Tibial nerve (tissue), 4 donors: ENCODE measurements at regions not wholly inside any gene's neighbourhood (a gene's known extent, or its start where the extent isn't known, plus 50 kb on each side); places are given as distances from the start of the nearest gene placed in this dataset.
"Not testable (repeated sequence)": the region's sequence is repeated elsewhere in the genome, so short reads cannot be mapped to it uniquely, and the experiment has no call there.

ENCODE experiments used
- DNase-seq, 2 donors: peaks; one replicate each; pipeline ENCODE4 v3.0.0-alpha.2; 2019; ENCODE audit warnings: low spot score in 2 of 2
- H3K27ac ChIP-seq, 4 donors: fragments of 200-600 bp; sonication (generic) in 3 of 4; one replicate each; pipeline ENCODE4 v1.5.1; 2017 to 2019; ENCODE audit warnings: mild to moderate bottlenecking in 1 of 4
- H3K27me3 ChIP-seq, 2 donors: fragments of 200-600 bp; sonication (generic) in 1 of 2; one replicate each; pipeline versions ENCODE4 v1.5.1 to v1.6.0; 2017 to 2019
- H3K36me3 ChIP-seq, 3 donors: fragments of 200-600 bp; sonication (generic); one replicate each; pipeline ENCODE4 v1.5.1; 2018 to 2019
- H3K4me1 ChIP-seq, 4 donors: fragments of 200-600 bp; sonication (generic) in 3 of 4; one replicate each; pipeline ENCODE4 v1.5.1; 2017 to 2019
- H3K4me3 ChIP-seq, 4 donors: fragments of 200-600 bp; sonication (generic) in 3 of 4; one replicate each; pipeline ENCODE4 v1.5.1; 2017 to 2019; ENCODE audit warnings: mild to moderate bottlenecking in 1 of 4, moderate library complexity in 1 of 4
- H3K9me3 ChIP-seq, 4 donors: fragments of 200-600 bp; sonication (generic) in 3 of 4; one replicate each; pipeline ENCODE4 v1.5.1; 2017 to 2019
- CTCF ChIP-seq, 5 experiments: fragments of 200-600 bp in 3 of 5; fragments of 450-650 bp in 2 of 5; sonication (generic) in 3 of 5; IDR thresholded peaks; one replicate each; pipeline ENCODE4 v1.5.1; 2016 to 2019; ENCODE audit warnings: antibody characterized with exemption in 5 of 5, mild to moderate bottlenecking in 3 of 5, moderate library complexity in 2 of 5
- EP300 ChIP-seq, 2 donors: sonication (generic); formaldehyde crosslinking; IDR thresholded peaks; one replicate each; pipeline ENCODE4 v1.6.1; 2017; ENCODE audit warnings: antibody characterized with exemption in 2 of 2, mild to moderate bottlenecking in 1 of 2
- POLR2A ChIP-seq, 2 donors: fragments of 450-650 bp; IDR thresholded peaks; one replicate each; pipeline ENCODE4 v1.6.1; 2017; ENCODE audit warnings: antibody characterized with exemption in 2 of 2, mild to moderate bottlenecking in 2 of 2, moderate library complexity in 2 of 2
- WGBS, 2 donors: methylation state at CpG; one replicate each; pipeline ENCODE4 v1.1.5; 2018; 5-methylcytosine and 5-hydroxymethylcytosine counted together

DNA sequence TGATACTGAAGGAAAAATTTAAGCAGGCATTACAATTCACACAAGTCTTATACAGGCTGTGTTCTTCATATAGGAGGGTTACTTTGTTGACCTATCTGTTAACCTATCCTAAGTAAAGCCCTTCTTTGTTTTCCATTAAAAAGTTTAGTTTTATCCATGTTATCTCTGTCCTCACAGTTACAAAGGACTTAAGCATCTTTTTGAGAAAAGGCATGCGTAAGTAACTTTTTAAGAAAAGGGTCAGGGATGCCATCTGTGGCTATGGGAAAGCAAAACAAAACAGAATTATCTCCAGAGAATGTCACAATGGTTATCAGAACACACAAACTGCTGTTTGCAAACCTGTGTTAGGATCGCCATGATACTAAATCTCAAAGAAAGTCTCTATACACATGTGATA, 295.8 kb upstream of the MTPN start:
- Histone ChIP-seq H3K27ac (no peak overlapping the region), H3K4me3 (no peak overlapping the region), H3K9me3 (peaks cover 0 to 3% (median 0%) of the 10 kb centered on the region in 4 donors), H3K27me3 (no peaks in the 10 kb centered on the region), H3K4me1 (no peaks in the 10 kb centered on the region), H3K36me3 (no peaks in the 10 kb centered on the region)
- 80% methylated on average over 2 of the region's 2 CpGs for WGBS, 2 donors
- DNase-seq = no peak
- TF ChIP-seq POLR2A (IDR thresholded peaks at IDR 0.05) = no peak
- TF ChIP-seq EP300 (IDR thresholded peaks at IDR 0.05) = no peak
- TF ChIP-seq CTCF (IDR thresholded peaks at IDR 0.05) = no peak

GRCh38 chr7:136267822-136268221, 290.7 kb upstream of the MTPN start:
- Histone ChIP-seq H3K36me3 (no peaks in the 10 kb centered on the region), H3K27me3 (no peaks in the 10 kb centered on the region), H3K4me3 (no peak overlapping the region), H3K27ac (no peak overlapping the region), H3K4me1 (no peaks in the 10 kb centered on the region), H3K9me3 (peaks cover 0 to 29% (median 0%) of the 10 kb centered on the region in 4 donors)
- DNase-seq = no peak
- TF ChIP-seq EP300 (IDR thresholded peaks at IDR 0.05) (no peak), POLR2A (IDR thresholded peaks at IDR 0.05) (no peak), CTCF (IDR thresholded peaks at IDR 0.05) (no peak)
- 75 to 98% methylated on average over 2 of the region's 2 CpGs for WGBS, 2 donors

- DNase-seq = no peak
- TF ChIP-seq CTCF (IDR thresholded peaks at IDR 0.05) (no peak), POLR2A (IDR thresholded peaks at IDR 0.05) (no peak), EP300 (IDR thresholded peaks at IDR 0.05) (no peak)
- Histone ChIP-seq H3K36me3 (no peaks in the 10 kb centered on the region), H3K4me1 (no peaks in the 10 kb centered on the region), H3K27me3 (no peaks in the 10 kb centered on the region), H3K4me3 (no peak overlapping the region), H3K9me3 (peaks cover 0 to 35% (median 0%) of the 10 kb centered on the region in 4 donors), H3K27ac (no peak overlapping the region)
Measured at GRCh38 chr7:136266457-136266856, 289.3 kb upstream of the MTPN start.

DNA sequence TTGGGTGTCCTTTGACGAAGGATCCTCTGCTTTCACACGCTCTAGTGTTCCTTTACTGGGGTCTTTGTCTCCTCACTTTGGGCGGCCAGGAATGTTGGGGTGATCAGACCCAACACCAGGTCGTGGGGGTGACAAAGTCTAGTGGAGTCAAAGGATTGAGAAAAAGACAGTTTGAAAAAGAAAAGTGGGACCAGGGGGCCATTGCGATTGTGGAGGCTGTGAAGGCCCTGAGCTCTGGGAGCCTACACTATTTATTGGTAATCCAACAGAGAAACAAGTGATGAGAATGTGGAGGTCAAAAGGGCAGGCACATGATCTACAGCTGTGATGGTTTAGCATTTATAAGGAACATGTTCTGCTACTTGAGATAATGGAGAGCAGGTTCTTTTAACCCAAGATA, 287.1 kb upstream of the MTPN start:
- DNase-seq = not testable (repeated sequence)
- 73 to 79% methylated on average over 5 of the region's 5 CpGs for WGBS, 2 donors

GRCh38 chr7:136263112-136263860, 286.1 kb upstream of the MTPN start:
- DNase-seq, H3K27me3 ChIP-seq, H3K27ac ChIP-seq, H3K4me3 ChIP-seq, H3K4me1 ChIP-seq, H3K36me3 ChIP-seq: not testable (repeated sequence)
- H3K9me3 ChIP-seq = peaks cover 0 to 46% (median 0%) of the 10 kb centered on the region in 4 donors
- WGBS, 2 donors = 69 to 71% methylated on average over 4 of the region's 4 CpGs

More for the DNA sequence above, 287.1 kb upstream of the MTPN start:
- not testable (repeated sequence) for H3K4me1 ChIP-seq, H3K36me3 ChIP-seq, H3K27ac ChIP-seq, H3K4me3 ChIP-seq, H3K27me3 ChIP-seq
- H3K9me3 ChIP-seq = peaks cover 0 to 46% (median 0%) of the 10 kb centered on the region in 4 donors

- H3K4me1 ChIP-seq, H3K27me3 ChIP-seq, H3K36me3 ChIP-seq, H3K27ac ChIP-seq, DNase-seq, H3K4me3 ChIP-seq: not testable (repeated sequence)
- 85 to 92% methylated on average over 3 of the region's 3 CpGs for WGBS, 2 donors
- peaks cover 0 to 41% (median 0%) of the 10 kb centered on the region in 4 donors for H3K9me3 ChIP-seq
Measured at GRCh38 chr7:136260591-136260990, 283.4 kb upstream of the MTPN start.

DNA sequence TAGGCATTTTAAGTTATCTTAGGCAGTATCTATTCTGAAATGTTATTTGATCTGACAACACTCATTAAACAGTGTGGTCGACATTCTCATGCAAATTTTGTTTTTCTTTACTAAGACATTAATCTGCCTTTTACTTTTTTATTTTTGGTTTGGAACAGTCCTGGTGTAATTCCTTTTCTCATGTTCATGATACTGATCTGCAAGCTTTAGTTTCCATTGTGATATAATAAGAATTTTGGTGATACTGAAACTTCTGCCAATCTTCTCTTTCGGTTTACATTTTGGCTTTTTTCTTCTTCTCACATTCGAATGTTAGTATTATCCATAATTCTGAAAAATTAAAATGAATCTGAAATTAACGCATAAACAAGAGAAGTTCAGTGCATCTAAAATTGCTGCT, 281.9 kb upstream of the MTPN start:
- WGBS, 2 donors = 90 to 93% methylated on average over 4 of the region's 4 CpGs
- no peak for DNase-seq
- Histone ChIP-seq H3K4me1 (no peaks in the 10 kb centered on the region), H3K9me3 (peaks cover 0 to 35% (median 0%) of the 10 kb centered on the region in 4 donors), H3K4me3 (no peak overlapping the region), H3K27ac (no peak overlapping the region), H3K36me3 (no peaks in the 10 kb centered on the region), H3K27me3 (no peaks in the 10 kb centered on the region)
- TF ChIP-seq EP300 (IDR thresholded peaks at IDR 0.05) = no peak
- no peak for TF ChIP-seq POLR2A (IDR thresholded peaks at IDR 0.05)
- no peak for TF ChIP-seq CTCF (IDR thresholded peaks at IDR 0.05)
